GM19035 (cell line): ENCODE measurements at regions not wholly inside any gene's neighbourhood (a gene's known extent, or its start where the extent isn't known, plus 50 kb on each side); places are given as distances from the start of the nearest gene placed in this dataset.
A peak's percentile ranks its signal among the peaks of the same experiment; 100 is the strongest.
"Not testable (repeated sequence)": the region's sequence is repeated elsewhere in the genome, so short reads cannot be mapped to it uniquely, and the experiment has no call there.

ENCODE experiments used
- ATAC-seq: cut with Tn5 transposase; IDR thresholded peaks from one replicate; pipeline ENCODE4 v1.9.1; 2021; ENCODE audit not compliant: unreplicated experiment

DNA sequence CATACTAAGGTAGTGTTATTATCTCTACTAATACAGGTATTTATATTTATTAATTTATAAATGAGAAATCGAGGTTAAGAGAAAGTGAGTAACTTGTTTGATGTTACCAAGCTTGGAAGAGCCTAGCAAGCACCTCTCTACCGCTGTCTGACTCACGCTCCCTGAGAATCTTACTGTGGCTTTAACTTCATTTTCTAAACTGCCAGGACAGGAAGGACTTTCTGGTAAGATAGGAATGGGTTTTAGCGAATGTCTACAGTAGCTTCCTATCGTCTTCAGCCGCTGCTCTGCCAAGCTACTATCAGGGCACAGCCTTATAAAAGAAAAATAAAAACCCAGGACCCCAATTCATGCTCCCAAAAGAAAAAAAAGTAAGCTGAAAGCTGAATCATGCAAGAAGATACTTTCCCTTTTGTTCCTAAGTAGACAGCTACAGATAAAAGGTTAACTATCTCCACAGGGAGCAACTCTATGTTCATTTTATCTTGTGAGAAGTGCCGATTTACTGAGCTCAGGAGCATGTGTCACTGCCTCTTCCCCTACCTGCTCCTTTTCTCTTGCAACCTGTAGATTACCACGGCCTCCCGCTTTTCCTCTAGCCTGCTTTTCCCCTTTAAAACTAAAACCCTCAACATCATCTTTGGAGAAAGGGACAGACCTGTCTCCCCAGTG, 60.2 kb downstream of the THNSL1 start:
- ATAC-seq, result no peak

DNA sequence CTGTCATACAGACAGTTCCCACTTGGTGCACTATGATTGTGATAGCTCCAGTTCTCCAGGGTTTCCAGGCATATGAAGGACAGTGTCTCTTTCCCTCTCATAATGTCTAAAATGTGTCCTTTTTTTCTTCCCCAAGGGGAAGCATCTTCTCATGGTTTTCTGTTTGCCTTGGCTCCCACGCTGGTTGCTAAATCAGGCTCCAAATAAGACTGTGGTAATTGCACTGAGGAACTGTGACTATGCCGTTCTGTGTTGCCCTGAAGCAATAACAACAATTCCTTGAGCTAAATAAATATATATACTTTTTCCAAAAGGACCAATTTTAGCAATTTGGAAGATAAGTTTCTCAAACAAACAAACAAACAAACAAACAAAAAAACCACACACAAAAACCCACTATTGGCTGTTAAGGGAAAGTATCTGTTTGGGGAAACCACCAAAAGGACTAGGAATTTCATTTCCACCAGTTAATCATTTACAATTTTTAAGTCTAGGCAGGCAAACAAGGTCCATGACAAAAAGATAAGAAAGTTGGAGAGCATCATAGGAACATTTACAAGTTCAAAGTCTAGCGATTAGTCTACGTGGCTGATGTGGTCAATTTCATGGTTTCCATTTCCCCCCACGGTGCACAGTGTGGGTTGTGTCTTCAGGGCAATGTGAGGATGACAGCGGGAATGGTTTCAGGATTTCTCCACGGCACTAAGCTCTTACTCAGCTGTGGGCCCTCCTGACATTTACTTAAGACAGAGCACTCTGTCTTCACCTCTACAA, 62.4 kb downstream of the THNSL1 start:
- no peak for ATAC-seq

DNA sequence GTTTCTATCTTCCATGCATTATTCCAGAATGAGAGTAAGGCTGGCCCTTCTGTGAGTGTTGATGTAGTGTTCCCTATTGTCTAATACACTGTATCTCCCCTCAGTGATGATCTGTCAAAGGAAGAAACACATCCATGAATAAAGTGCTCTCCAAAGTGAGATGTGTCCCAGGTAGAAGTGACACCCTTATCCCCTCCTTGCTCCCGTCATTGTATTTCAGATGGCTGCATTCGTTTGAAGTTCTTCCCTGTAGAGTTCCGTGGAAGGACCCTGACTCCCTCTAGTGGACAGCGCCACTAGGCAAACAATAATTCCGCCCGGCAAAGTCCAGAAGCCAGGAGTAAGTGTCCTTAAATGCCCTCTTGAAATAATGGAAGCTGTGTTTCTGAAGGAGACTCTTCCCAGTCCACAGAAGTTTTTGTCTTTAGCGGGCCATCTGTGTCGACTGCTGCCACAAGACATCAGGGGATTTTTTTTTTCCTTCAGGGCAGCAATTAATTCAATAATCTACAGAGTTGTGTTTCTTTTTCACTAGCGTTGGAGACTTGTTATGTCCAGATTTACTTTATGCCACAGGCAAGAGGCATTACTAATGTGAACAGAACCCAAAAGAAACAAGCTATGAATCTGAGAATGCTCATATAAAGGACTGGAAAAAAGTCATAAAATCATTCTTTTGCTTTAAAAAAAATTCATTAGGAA, 64.6 kb downstream of the THNSL1 start:
- peak; percentile 82 for ATAC-seq

DNA sequence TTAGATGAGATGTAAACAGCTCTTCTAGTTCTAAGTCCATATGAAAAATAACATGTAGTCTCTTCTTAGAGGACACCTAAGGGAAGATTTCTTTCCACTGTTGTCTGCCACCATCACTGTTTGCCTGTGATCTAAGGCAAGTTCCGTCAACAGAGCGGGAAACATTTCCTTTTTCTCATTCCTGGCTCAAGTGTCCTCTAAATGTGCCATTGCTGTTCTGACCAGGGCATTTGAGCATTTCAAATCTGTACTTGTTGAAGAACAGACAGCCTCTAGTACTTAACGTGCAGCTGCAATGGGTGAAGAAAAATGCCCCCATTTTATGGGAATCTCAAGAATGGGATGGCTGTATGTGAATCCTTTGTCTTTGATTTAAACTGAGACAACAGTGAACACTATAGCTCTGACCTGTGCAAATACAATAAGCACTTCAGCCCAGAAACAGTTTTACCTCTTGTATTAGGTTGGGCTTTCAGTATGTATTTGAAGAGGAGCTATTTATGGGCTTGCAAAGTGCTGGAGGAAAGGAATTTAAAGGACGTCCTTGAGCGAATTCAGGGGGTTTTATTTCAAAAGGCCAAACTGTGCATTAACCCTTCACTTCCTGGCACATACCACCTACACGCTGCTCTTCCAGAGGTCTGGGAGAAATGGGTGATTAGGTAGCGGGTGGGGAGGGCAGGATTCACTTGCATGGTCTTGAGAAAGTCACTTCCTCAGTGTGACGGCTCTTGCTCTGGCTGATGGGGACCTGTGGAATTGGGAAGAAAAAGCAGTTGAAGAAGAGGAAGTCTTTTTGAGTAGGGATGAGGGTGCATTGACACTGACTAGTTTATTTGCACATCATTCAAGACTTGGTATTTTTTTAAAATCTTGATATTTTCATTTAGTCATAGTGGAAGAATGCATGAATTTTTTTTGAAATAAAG, 66.1 kb downstream of the THNSL1 start:
- ATAC-seq, result no peak

DNA sequence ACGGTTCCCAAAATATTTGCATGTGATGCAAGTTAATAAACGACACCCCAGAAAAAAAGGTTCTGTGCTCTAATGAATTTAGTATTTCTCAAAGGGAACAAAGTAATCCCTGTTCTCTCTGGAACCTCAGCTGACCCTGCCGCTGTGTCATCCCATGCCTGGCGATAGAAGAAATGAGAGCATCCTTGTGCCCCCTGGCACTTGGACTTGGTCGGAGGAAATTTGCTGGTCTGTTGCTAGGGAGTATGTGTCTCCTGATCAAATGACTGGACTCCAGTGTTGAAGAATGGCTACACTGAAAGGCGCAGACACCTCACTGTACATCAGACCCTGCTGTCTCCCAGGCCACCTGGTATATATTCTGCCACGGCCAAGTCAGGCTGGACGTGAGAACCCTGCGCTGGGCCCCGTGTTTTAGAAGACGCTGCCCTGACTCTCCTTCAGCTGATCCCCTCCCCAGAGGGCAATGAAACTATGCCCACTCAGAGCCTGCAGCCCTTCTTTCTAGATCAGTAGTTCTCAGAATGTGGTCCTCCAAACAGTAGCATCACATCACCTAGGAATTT, 67.2 kb downstream of the THNSL1 start:
- ATAC-seq, result no peak

DNA sequence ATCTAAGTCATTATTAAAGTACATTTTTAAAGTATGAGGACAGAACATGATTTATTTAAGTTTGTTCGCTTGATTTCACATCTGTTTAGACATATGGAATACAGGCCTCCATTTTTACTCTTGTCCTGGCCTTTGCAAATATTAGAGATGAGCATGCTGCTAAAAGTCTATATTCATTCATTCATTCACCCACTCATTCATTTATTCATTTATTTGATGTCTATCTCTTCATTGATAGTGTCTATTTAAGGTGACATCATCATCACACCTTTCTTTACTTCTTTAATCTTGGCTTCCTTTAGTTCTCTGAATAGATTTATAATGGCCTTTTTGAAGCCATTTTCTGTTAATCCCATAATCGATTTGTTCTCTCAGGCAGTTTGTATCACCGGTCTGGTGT, 68.0 kb downstream of the THNSL1 start:
- no peak for ATAC-seq

DNA sequence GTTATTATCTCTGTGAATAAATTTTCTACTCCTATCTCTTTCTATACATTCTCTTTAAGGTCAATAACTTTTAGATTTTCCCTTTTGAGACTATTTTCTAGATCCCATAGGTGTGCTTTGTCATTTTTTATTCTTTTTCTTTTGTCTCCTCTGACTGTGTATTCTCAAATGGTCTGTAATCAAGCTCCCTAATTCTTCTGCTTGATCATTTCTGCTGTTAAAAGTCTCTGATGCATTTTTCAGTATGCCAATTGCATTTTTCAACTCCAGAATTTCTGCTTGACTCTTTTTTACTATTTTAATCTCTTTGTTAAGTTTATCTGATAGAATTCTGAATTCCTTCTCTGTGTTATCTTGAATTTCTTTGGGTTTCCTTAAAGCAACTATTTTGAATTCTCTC, 78.2 kb downstream of the THNSL1 start:
- no peak for ATAC-seq

DNA sequence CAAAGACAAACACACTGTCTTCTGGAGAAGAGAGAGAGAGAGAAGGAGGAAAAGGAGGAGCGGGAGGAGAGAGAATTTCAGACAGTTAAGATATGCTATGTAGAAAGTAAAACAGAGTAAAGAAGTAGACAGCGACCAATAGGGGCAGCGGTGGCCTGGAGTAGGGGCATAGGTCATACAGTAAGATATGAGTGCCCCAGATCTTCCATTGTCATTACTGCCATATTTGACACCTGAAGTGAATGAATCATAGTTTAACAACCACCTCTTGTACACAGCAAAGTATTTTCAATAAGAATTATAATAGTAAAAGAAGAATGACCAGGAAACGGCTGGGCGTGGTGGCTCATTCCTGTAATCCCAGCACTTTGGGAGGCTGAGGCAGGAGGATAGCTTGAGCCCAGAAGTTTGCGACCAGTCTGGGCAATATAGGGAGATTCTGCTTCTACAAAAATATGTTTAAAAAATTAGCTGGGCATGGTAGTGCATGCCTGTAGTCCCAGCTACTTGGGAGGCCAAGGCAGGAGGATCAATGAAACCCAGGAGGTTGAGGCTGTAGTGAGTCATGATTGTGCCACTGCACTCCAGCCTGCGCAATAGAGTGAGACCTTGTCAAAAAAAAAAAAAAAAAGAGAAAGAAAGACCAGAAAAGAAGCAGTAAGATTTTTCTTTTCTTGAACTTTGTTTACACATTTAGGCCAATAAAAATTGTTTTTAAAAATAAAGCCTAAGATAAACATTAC, 77.0 kb upstream of the GPR158 start:
- no peak for ATAC-seq

DNA sequence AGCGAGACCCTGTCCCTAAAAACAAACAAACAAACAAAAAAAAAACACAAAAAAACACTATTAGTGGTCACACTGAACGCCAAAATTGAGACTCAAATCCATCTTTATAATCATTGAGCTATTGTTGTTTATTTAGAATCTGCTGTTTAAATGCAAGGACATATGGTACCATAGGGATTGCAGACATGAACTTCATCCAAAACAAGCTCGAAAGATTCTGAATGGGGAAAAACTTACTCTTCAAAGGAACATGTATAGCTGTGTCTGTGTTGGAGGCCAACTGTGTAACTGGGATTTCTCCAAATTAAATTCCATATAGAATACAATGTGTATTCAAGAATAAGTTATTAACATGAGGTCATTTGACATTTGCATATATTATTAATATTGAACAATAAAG, 74.7 kb upstream of the GPR158 start:
- ATAC-seq, result no peak

DNA sequence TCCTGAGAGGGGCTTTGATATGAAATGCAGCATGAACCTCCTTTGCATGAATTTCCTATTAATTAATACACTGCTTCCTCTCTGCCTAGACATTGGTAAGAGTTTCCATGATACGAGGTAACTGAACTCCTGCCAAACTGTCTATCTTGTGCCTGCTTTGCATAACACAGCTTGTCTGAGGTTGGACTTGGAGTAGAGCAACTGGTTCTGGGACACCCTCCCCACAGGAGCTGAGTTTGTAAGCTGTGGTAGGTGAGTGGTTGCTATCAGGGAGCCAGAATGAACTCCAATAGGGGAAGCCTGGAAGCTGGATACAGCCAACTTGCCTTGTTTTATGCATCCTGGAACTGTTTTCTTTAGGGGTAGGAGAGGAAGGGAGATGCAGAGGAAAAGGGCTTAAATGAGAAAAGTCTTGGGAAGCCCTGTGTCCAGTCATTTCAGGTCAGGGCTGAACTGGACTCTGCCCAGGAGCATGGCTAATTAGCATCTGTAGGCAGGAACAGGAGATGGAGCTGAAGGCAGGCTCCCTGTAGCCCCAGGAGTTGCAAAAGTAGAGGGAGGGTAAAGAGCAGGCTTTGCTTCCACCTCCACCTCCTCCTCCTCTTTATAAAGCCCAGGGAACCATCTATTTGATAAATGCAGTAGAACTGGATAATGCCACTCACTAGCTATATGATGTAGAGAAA, 73.2 kb upstream of the GPR158 start:
- ATAC-seq, result no peak

DNA sequence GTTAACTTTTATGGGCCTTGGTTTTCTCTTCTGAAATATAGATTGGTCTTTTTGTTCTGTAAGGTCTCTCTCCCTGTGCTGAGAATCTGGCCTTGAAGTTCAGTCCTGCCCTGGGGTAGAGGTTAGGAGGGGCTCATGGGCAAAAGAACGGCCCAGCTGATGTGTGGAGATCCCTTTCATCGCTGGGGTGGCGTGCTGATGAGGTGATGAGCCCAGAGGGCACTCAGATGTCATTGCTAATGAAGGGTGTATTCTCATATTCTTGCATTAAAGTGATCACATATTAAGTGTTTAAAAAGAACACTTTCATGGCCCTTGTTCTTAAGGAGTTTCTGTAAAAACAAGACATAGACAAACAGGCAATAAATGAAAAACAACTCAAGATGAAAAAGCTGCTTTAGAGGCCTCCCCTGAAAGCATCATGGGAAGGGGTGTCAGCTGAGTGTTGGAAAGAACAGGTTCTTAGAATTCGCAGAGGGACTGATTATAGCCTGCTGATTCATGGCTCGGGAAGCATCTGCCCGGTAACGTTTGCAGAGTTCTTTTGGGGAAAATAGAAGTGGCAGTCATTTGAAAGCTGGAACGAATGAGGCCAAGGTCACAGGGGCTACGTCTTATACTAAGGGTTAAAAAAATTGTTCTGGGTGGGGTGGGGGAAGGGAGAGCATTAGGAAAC, 72.5 kb upstream of the GPR158 start:
- ATAC-seq, result no peak

DNA sequence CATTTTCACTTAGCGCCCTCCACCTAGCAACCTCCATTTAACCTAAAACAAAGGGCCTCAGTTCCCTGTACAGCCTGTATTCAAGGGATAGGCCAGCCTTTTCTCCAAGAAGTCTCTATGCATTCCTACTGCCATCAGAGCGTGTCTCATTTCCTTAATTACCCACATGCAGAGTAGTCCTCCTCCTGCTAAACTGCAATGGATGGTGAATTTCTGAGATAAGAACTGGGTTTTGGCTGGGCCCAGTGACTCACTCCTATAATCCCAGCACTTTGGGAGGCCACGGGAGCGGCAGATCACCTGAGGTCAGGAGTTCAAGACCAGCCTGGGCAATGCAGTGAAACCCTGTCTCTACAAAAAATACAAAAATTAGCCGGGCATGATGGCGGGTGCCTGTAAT, 71.1 kb upstream of the GPR158 start:
- ATAC-seq, result no peak

DNA sequence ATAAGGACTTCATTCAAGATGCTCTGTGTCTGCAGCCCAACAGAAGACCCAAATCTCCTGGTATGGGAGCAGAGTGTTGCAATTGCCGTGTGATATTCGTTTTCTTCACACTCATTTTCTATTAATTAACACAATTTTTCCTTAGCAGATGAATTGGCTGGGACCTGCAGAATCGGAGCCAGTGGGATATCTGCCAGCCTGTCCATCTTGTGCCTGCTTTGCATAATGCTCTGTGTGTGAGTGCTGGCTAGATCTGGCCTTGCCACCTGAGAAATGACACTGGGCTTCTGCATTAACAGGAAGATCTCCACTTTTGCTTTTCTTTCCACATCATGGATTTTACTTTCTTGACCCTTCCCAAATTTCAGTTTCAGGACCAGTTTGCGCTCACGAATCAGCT, 70.4 kb upstream of the GPR158 start:
- ATAC-seq, result no peak

DNA sequence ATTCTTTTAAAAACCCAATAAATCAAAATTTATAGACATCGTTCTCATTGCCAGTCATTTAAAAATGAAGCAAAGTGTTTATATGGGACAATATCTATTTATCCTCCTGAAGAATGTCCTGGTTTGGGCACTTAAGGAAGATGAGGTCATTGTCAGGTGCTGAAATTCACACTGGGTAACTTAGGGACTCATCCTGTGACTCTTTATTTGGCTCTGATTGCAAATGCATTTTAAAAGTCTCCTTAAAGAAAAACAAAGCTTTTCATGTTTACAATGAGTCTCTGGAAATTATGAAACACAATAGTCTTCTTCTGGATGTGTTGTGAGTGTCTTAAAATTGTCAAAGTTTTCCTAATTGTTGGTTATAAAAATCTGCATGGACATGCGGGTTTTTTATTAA, 69.5 kb upstream of the GPR158 start:
- no peak for ATAC-seq

DNA sequence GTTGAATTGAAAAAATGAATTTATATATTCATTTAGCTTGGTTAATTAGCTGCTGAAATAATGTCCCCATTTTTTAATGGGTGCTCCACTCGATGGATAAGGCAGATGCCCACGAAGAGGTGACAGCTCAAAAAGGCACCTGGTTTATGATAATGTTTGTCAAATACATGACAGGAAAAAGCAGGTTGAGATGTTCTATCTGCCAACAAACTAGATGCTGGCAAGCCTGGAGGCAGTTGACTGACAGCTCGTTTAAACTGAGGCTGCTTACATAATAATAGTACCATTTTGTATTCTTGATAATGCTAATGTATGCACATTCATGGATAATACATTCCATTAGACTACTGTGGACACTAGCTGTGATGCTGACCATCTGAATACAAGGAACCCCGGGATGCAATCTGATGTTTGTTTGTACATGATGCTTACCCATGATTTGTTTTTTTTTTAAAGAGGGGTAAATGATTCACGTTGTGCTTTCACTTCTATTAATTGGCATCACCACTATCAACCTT, 69.0 kb upstream of the GPR158 start:
- ATAC-seq, result no peak

DNA sequence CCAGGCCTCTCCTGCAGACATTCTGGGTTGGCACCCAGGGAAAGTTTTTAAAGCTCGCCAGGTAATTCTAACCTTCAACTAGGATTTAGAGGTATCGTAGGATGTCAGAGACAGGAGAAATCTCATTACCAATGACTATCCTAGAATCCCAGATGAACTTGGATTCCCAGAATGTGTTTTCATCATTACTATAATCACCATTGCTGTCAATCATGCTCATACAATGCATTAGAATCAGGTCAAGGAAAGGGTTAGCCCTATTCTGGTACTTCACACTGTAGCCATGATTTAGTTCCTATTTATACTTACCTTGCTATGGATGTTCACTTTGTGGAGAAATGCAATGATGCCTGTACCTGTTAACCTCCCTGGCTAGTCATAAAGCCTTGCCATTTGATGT, 67.0 kb upstream of the GPR158 start:
- no peak for ATAC-seq

DNA sequence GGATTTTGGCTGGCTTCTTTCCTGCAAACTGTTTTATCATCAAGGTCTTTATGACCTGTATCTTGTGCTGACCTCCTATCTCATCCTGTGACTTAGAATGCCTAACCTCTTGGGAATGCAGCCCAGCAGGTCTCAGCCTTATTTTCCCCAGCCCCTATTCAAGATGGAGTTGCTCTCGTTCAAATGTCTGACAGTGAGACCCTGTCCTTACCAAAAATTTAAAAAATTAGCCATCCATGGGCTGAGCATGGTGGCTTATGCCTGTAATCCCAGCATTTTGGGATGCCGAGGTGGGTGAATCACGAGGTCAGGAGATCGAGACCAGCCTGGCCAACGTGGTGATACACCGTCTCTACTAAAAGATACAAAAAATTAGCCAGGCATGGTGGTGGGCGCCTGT, 64.9 kb upstream of the GPR158 start:
- ATAC-seq, result not testable (repeated sequence)

DNA sequence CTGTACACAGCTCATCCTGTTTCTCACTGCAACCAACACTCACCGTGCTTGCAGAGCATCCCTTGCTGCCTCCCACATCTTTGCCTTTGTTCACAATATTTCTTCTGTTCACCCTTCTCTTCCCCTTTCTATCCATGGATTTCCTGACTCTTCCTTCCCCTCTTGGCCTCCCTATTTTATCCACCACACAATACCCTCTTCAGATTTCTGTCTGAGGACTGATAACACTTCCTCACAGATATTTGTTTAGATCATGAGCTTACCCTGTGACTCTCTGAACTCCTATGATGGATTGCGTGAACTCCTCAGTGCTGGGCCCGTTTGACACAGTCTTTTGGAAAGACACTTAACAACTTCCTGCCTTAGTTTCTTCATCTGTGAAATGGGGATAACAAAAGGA, 62.8 kb upstream of the GPR158 start:
- no peak for ATAC-seq
